ENCODE measurements at regions not wholly inside any gene's neighbourhood (a gene's known extent, or its start where the extent isn't known, plus 50 kb on each side); places are given as distances from the start of the nearest gene placed in this dataset.
A peak's percentile ranks its signal among the peaks of the same experiment; 100 is the strongest.

GRCh38 chr12:67441736-67442346 is 172.7 kb downstream of the CAND1 start:
- Mint-ChIP-seq H3K4me1 (peaks cover 17 to 22% of the 10 kb centered on the region in 2 experiments), H3K27me3 (ENCODE audit: low read depth) (no peaks in the 10 kb centered on the region), H3K36me3 (ENCODE audit: insufficient read depth in 1 of 3, low read depth in 3 of 3) (peaks cover 6 to 19% (median 9%) of the 10 kb centered on the region in 3 experiments; a peak in 6 of 7 replicates), H3K4me3 (no peak overlapping the region), H3K9me3 (peaks cover 10 to 20% of the 10 kb centered on the region in 2 experiments), H3K27ac (no peak overlapping the region)
- H2AK5ac ChIP-seq (ENCODE audit: insufficient read length, low read length) = no peak overlapping the region
- no peak overlapping the region for H3K4me2 ChIP-seq (ENCODE audit: insufficient read depth, insufficient read length, low read length)
- peak; percentile 90 for TF ChIP-seq CTCF (conservative IDR thresholded peaks at IDR 0.05)
- H3K23ac ChIP-seq (ENCODE audit: insufficient read length, low read depth, low read length) = no peak overlapping the region
- H3K27me3 ChIP-seq (ENCODE audit: insufficient read depth, low read length) = no peaks in the 10 kb centered on the region
- H3K79me1 ChIP-seq (ENCODE audit: insufficient read depth, low read depth, low read length, poor library complexity, severe bottlenecking) = no peaks in the 10 kb centered on the region
- H3K4ac ChIP-seq (ENCODE audit: low read depth, low read length) = no peak overlapping the region
- H3K4me1 ChIP-seq (ENCODE audit: insufficient read depth, low read length) = no peaks in the 10 kb centered on the region; the same call in 1 of the 2 replicates
- no CpG with 5 or more reads among the region's 12 CpGs for WGBS (ENCODE audit: extremely low coverage, insufficient read length, low lambda C conversion rate)
- no peak overlapping the region for H2BK15ac ChIP-seq (ENCODE audit: low read depth, low read length)
- no peak overlapping the region for H3T11ph ChIP-seq (ENCODE audit: low read length)
- H3K23me2 ChIP-seq (ENCODE audit: insufficient read length, low read depth, low read length, poor library complexity, severe bottlenecking) = no peaks in the 10 kb centered on the region
- no peaks in the 10 kb centered on the region for H4K20me1 ChIP-seq (ENCODE audit: control insufficient read depth, insufficient read depth, insufficient read length)
- no peaks in the 10 kb centered on the region for H3K9me3 ChIP-seq (ENCODE audit: control insufficient read depth, low read depth, low read length)
- no peak overlapping the region for H4K5ac ChIP-seq (ENCODE audit: insufficient read length, low read depth, low read length)
- no peak overlapping the region for H4K8ac ChIP-seq (replicated peaks; ENCODE audit: insufficient read length, low read depth, low read length)
- H2BK20ac ChIP-seq (ENCODE audit: low read depth, low read length, poor library complexity, severe bottlenecking) = no peak overlapping the region
- no peak overlapping the region for H4K91ac ChIP-seq (ENCODE audit: insufficient read length, low read depth, low read length)
- peak; percentile 87 for DNase-seq
- no peak overlapping the region for H3K14ac ChIP-seq (ENCODE audit: insufficient read depth, low read length)
- H2BK120ac ChIP-seq (ENCODE audit: low read depth, low read length, poor library complexity, severe bottlenecking) = no peak overlapping the region
- peak overlapping the region; percentile 57 for H2AFZ ChIP-seq (ENCODE audit: low read length)
- H3K18ac ChIP-seq (ENCODE audit: insufficient read length, low read depth, low read length) = no peak overlapping the region
- H3K27ac ChIP-seq (ENCODE audit: insufficient read length, low read depth, low read length) = no peak overlapping the region
- H2BK5ac ChIP-seq (ENCODE audit: insufficient read length, low read length) = no peak overlapping the region
- no peak overlapping the region for H3K56ac ChIP-seq (ENCODE audit: insufficient read length, low read depth, low read length)
- no peak overlapping the region for H2BK12ac ChIP-seq (ENCODE audit: insufficient read length, low read depth, low read length)
- no peaks in the 10 kb centered on the region for H3K79me2 ChIP-seq (ENCODE audit: insufficient read depth, low read length)
- H3K9ac ChIP-seq (ENCODE audit: extremely low read depth, insufficient read length, low read length) = no peak overlapping the region
